OCI-LY1 (cell line): ENCODE measurements at regions not wholly inside any gene's neighbourhood (a gene's known extent, or its start where the extent isn't known, plus 50 kb on each side); places are given as distances from the start of the nearest gene placed in this dataset.

Experiments
- EZH2 ChIP-seq: fragments of 200-600 bp; sonication (generic), shearing (Covaris generic); IDR thresholded peaks from 2 replicates; pipeline ENCODE4 v1.8.0; 2017; ENCODE audit warnings: borderline replicate concordance, mixed run types, mild to moderate bottlenecking, antibody characterized with exemption, low read length, moderate library complexity, mixed read lengths
- TF ChIP-seq, protein P1 (sequence below): fragments of 200-600 bp; sonication (generic), shearing (Covaris generic); IDR thresholded peaks from 2 replicates; pipeline ENCODE4 v1.5.1; 2017; ENCODE audit warnings: mild to moderate bottlenecking, antibody characterized with exemption, low read length, moderate library complexity, mixed read lengths

DNA sequence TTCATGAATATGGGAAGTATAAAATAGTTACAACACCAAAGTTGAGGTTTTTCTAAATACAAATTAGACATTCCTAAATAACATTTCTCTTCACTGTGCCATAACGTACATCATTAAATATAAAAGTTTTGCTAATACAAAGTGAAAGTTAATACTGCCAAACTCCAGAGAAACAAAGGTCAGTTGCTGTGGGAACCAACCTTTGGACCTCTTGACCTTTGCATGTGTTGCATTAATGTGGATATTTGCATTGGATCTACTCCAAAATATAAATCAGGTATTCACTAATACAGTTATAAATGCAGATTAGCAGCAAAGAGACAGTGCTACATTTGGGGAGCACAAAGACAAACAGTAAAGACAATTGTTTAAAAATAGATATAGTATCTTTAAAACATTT is 366.0 kb upstream of the USP15 start:
- TF ChIP-seq, protein P1, sequence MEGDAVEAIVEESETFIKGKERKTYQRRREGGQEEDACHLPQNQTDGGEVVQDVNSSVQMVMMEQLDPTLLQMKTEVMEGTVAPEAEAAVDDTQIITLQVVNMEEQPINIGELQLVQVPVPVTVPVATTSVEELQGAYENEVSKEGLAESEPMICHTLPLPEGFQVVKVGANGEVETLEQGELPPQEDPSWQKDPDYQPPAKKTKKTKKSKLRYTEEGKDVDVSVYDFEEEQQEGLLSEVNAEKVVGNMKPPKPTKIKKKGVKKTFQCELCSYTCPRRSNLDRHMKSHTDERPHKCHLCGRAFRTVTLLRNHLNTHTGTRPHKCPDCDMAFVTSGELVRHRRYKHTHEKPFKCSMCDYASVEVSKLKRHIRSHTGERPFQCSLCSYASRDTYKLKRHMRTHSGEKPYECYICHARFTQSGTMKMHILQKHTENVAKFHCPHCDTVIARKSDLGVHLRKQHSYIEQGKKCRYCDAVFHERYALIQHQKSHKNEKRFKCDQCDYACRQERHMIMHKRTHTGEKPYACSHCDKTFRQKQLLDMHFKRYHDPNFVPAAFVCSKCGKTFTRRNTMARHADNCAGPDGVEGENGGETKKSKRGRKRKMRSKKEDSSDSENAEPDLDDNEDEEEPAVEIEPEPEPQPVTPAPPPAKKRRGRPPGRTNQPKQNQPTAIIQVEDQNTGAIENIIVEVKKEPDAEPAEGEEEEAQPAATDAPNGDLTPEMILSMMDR = no peak
- TF ChIP-seq EZH2 = no peak
